HG03432 (cell line): ENCODE measurements at regions not wholly inside any gene's neighbourhood (a gene's known extent, or its start where the extent isn't known, plus 50 kb on each side); places are given as distances from the start of the nearest gene placed in this dataset.

ENCODE experiments used
- ATAC-seq: cut with Tn5 transposase; IDR thresholded peaks from one replicate; pipeline ENCODE4 v1.9.1; 2021; ENCODE audit warnings: mild to moderate bottlenecking, moderate library complexity; ENCODE audit not compliant: unreplicated experiment

DNA sequence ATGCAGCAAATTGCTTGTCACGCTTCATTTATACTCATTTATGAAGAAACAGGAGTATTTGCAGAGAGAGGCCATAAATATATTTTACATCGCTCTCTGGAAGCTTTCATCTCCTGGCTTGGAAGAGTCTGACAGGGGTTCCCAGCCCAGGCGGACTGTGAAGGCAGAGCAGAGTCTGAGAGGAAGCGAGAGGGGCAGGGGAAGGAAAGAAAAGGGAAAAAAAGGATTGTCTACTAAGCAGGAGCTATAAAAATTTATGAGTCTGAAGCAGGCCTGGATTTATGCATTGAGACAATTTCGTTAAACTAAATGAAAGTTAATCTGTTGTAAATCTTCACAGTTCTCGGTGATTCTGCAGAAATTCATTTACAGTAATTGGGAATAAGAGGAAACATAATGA, 143.9 kb upstream of the GYPC start:
- no peak for ATAC-seq

DNA sequence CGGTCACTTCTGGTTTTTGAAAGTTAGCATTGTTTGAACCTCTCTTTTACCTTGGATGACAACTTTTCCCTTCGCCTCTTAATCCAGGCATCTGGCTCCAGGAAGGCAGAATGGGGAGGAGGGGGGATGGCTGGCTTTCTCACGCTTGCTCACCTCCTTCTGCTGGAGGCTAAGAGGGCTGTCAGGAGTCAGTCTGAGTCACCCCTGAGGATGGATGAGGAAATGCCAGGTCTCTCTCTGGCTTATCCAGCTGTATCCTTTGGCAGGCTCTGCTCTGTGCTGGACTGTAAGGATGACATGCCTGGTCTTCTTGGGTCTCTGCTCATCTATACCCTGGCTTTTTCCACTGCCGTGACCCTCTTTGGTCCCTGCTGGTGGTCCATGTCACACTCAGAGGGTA, 142.9 kb upstream of the GYPC start:
- no peak for ATAC-seq

DNA sequence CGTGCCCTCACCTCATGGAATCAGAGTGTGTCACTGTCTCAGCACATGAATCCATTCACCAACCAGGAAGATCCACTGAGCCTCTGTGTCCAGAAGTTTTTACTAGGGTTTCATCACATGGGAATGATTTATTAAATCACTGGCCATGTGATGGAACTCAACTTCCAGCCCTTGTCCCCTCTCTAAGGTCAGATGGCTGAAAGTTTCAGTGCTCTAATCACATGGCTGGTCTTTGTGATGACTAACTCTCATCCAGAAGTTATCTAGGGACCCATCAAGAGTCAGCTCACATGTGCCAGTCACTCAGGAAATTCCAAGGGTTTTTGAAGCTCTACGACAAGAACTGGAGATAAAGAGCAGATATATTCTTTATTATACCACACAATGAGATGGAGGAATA, 140.5 kb upstream of the GYPC start:
- ATAC-seq = no peak

DNA sequence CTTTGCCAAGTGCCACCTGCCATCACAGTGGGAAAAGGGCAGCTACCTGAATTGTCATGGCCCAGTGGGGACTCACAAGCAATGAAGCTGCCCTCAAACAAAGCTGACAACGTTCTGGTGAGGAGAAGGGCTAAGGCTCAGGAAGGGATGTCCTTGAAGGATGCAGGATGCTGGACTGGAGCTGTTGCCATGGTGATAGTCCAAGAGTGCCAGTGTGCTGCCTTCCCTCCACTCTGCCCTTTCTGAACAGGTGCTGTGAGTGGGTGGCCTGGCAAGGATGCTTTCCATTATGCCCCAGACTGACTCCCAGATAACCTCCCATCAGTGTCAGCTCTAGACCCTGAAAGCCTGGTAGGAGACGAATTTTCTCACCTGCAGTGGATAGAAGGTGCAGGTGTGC, 137.8 kb upstream of the GYPC start:
- ATAC-seq = no peak

DNA sequence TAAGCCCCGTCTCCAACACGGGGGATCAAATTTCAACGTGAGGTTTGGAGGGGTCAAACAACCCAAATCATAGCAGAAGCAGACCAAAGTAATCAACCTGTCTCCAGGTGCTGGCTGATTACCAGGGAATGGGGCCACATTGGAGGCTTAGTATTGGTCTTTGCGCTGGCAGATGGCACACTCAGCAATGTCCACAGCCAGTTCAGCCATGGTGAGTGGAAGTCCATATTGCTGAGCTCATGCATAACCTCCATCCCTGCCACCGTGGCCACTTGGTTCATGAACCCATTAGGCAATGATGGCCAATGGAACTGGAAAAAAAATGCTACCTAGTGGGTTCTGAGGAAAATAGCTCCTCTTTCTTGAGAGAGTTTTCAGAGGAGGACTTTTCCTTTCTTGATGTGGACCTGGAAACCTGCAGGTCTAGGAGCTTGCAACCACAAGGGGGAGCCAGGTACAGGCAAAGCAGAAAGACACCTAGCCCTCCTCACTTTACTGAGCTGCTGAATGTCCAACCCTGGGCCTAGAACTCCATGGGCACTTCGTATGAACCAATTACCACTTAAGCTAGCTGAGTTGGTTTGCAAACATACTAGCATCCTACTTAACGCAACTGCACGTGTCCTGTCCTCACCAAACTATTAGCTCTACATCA, 128.0 kb upstream of the GYPC start:
- ATAC-seq = peak; percentile 86

DNA sequence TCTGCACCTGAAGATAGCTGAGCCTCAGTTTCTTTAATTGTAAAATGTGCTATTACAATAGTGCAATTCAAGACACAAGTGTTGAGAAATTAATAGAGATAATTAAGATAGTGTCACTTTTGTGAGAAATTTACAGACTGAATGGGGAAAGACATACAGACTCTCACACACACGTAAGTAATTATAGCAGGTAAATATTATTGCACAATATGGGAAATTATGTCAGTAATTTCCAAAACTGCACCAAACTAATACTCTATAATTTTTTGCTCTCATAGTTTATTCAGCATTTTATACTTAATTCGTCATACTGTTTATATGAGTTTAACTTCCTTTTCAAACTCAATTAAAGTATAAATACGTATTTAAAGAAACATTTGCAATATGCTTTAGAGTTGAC, 124.9 kb upstream of the GYPC start:
- no peak for ATAC-seq

DNA sequence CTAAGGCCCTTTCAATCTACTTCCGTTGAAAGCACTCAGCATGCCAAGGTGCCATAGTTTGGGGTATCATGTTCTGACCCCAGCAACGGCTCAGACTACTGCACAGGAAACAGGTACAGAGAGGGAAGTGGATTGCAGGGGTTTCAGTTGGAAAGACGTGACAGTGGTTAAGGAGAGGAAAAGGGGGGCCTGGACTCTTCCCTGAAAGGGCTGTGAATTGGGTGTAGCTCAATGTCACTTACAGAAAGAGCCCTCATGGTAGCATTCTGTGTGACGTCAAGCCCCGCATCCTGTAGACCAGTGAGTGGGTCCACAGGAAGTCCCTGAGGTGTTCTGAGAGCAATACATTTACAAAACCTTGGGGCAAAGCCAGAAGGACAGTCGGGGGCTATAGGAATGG, 121.5 kb upstream of the GYPC start:
- ATAC-seq = no peak

DNA sequence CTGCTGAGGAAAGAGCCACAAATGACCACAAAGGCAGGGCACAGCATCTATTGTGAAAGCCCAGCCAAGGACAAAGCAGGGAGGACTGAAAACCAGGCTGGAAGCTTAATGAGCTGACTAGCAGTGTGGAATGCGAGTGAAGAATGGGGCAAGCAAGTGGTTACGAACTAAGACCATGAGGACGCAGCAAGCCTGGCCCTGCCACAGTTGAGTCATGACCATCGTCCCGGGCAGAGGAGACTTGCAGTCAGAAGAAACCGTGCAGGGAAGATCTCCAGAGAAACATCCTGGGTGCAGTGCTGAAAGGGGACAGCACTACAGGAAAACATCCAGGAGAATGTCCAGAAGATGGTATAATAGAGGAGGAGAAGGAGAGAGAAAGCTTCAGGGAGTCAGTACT, 120.5 kb upstream of the GYPC start:
- ATAC-seq = no peak

DNA sequence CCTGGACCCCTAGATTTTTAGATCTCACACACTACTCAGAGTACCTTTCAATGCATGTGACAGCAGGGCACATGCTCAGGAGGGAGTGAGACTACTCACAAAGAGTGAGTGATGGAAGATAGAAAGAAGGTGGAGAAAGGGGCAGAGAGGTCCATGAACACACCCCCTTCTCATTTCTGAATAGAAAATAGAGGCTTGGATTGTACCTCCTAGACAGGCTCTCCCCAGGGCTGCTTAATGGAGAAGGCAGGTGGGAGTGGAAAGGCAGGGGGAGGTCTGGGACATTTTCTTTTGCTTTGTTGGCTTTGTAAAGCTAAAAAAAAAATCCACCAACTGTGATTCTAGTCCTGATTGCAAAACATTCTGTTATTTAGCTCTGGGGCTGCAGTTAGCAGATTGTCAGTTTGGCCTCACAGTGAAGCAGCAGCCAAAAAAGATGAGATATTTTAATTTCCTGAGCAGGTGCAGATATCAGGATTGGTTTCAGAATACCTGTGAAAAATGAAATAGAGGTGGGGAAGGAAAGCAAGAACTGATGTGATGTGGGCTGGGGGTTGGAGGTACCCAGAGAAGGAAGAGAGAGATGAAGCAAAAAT, 119.3 kb upstream of the GYPC start:
- ATAC-seq = no peak

DNA sequence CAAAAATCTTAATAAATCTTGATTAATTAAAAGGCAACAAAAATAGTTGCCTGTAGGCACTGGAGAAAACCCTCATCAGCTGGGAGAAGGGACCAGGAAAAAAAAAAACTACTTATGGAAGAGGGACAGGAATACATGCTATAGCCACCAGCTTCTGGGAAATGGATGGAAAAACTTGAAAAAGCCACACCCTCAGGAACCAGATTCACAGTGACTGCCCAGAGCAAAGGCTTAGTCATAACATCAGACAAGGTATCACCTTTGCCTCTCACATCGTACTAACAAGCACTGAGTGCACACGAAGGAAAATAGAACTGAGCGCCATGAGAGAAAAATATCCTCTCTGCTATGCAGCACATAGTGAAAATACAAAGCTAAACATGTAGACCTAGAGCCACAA, 116.9 kb upstream of the GYPC start:
- no peak for ATAC-seq

DNA sequence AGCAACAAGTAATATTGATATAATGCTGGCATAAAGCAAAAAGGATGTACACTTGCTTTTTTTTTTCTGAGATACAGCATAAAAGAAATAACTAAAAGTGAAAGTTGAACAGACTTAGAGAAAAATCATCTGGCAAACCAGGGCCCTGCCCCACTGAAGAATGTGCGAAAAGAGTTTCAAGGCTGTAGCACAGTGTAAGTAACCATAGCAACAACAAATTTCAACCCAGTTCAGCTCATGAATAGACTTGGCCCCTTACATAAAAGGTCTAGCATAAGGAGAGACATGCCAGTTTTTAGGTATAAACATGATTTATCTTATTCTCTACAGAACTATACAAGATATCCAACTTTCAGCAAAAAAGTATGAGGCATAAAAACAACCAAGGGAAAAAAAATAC, 113.7 kb upstream of the GYPC start:
- ATAC-seq = no peak

DNA sequence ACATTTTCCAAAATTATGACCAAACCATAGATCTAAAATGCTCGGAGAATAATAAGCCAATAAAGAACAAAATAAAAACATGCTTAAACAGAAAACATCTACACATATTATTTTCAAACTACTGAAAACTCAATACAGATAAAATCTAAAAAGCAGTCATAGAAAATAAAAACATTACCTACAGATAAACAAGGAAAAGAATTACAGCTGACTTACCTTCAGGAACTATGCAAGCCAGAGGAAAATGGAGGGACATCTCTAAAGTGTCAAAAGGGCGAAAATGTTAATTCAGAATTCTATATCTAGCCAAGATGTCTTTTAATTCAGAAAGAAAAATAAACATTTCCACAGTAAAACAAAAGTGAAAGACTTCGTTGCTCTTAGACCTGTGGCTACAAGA, 112.9 kb upstream of the GYPC start:
- ATAC-seq = no peak

DNA sequence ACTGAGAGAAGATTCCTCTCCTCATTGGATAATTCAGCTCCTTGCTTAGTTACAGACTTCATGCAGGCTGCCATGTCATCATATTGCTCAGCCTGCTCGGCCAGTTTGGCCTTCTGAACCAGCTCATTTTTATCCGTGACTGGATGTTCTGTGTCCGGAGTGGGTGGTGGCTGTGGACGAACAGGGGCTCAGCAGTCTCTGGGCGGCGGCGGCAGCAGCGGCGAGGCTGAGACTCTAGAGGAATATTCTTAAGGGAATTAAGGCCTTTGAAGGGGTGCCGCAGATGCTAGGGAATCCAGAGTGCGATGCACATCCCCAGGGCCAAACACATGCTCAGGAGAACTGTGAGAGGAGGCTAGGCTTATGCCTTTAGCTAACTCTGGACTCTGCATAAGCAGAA, 97.9 kb upstream of the GYPC start:
- ATAC-seq = no peak

DNA sequence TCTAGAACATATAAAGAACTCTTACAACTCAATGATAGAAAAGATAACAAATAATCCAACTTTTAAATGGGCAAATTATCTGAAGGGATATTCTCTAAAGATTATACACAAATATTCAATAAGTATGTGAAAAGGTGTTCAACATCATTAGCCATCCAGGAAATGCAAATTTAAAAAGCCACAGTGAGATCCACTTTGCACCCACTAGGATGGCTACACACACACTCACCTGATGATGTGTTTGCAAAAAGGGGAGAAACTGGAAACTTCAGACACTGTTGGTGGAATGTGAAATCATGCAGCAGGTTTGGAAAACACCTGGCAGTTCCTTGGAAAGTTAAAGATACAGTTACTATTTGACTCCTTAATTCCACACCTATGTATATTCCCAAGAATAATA, 87.2 kb upstream of the GYPC start:
- ATAC-seq = no peak

DNA sequence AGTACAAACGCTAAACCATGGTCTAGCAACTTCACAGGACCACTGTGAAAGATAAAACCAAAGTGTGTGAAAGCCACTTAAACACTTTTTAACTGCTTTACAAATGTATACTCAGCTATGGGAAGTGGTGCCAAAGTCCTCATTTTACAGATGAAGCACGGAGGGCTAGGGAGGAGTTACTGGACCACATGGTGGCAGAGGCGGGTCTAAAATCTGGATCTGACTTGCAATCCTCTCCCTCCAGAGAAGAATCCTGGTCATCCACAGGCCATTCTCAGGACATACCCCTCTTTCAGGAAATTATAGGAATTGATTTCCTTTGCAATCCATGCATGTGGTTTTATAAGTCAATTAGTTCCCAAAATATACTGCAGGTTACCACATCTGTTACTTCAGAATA, 84.6 kb upstream of the GYPC start:
- no peak for ATAC-seq

DNA sequence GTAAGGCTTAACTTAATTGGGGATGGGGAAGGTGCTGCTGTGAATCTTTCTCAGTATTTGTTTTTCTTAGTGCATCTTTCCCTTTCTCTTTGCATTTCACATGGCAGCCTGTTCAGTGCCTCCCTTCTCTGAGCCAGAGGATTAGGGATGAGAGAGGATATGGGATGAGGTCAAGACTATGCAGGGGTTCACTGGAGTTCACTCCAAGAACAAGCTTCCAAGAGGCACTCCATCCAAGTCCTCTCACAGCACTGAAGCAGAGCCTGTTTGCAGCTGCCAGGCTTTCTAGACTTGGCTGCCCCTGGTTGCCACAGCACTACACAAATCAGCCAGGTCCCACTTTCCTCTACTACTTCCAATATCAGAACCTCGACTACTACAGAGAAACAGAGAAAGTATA, 80.3 kb upstream of the GYPC start:
- no peak for ATAC-seq

DNA sequence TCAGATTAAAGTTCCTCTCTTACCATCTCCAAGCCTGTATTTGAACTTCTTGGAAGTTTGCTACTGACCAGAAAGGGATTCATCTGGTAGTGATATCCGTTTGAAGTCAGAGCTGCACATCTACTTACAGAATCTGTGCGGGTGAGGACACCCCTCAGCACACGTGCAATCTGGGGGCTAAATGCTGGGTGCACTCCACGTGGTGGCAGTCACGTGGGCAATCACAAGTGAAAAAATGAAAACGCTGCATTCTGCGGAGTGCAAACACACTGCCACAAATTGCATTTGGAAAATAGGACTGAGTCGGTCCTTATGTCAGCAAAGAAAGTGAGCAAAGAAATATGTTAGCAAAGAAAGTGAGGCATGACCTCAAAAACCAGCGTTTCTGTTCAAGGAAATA, 76.1 kb upstream of the GYPC start:
- ATAC-seq = no peak

DNA sequence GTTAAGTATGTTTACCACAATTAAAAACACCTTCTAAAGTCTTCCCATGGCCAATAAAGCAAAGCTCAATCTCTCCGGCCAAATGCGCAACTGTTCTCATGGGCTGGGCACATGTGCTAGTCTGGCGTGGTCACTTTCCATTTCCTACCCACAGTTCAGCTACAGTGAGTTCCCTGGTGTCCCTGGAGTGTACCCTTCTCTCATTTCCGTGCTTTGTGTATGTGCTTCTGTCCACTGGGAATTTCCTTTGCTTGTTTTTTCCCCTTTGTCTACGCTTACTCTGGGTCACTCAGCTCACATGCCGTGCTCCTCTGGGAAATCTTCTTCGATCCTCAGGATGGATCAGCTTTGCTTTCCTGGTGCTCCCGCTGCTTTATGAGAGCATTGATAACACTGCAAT, 69.6 kb upstream of the GYPC start:
- ATAC-seq = no peak

DNA sequence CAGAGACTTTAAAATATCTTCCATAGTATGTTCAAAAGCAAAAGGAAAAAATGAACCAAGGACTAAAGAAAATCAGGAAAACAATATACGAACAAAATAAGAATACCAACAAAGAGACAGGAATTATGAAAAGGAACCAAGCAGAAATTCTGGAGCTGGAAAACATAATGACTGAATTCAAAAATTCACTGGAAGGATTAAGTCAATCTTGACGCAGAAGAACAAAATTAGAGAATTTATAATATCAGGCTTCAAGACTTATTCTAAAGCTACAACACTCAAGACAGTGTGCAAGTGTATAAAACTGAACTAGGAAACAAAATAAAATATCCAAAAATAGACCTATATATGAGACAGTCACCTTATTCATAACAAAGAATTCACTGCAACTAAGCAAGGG, 56.9 kb upstream of the GYPC start:
- ATAC-seq = no peak

DNA sequence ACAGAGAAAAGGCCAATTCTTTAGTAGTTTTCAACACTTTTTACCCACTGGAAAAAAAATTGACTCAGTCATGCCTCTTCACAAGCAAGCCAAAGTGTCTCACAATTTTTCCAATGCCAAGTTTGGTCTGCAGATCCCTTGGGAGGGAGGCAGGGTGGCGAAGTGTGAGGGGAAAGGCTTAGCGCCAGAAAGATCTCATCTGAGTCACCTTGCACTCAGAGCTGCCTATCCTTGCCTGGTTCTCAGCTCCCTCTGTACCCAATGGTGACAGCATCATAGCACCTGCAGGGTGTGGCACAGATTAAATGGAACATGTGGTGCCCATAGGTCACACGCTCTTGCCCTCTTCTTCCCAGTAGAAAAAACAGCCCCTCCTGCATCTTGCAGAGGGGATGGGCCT, 55.2 kb upstream of the GYPC start:
- no peak for ATAC-seq

DNA sequence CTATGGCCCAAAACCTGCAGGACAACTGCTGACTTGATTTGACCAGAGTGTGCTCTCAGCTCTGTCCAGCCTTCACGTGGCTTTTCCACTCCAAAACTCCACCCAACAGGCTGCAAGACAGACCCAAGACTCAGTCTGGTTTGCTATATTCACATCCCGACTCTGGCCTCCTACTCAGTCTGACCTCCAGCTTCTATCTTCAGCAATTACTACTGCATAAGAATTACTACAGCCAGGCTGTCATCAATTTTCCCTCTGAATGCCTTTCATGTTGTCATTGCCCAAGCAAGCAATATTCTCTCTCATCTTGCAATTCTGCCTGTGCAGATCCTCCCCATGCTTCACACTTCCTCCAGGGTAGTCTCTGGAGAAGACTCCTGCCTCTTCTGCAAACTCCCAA, 53.6 kb upstream of the GYPC start:
- ATAC-seq = no peak
